H1 (cell line): ENCODE measurements at regions not wholly inside any gene's neighbourhood (a gene's known extent, or its start where the extent isn't known, plus 50 kb on each side); places are given as distances from the start of the nearest gene placed in this dataset.

Experiments used
- CTCF ChIA-PET: fragments of 300-600 bp; sonication (Branson Sonifier 250); formaldehyde crosslinking; loops from one replicate; lab custom pipeline; 2021; ENCODE audit not compliant: partially characterized antibody; lab: Charles Lee
- POLR2A ChIA-PET: fragments of 300-600 bp; sonication (Branson Sonifier 250); formaldehyde crosslinking; loops from one replicate; lab custom pipeline; 2021; ENCODE audit warnings: inconsistent platforms; ENCODE audit not compliant: partially characterized antibody; lab: Charles Lee
- DNase-seq, 2 experiments: peaks; one replicate each; pipeline versions ENCODE4 v3.0.0 to v3.0.0-alpha.2; 2010 to 2022; ENCODE audit warnings: low spot score in 2 of 2, low read depth in 1 of 2, mixed read lengths in 1 of 2
- FAIRE-seq: peaks from 2 replicates; lab custom pipeline; 2011; peaks lifted over from hg19 to GRCh38; lab: Jason Lieb, UNC
- H2AFZ ChIP-seq: 2 replicates; pipeline ENCODE4 v1.8.1; 2012; ENCODE audit warnings: low read length, inconsistent platforms
- H2AK5ac ChIP-seq: 2 replicates; pipeline ENCODE4 v1.6.1; 2013; ENCODE audit warnings: low read depth, low read length
- H2BK120ac ChIP-seq: replicated peaks from 2 replicates; pipeline ENCODE3; 2013; ENCODE audit warnings: low read depth, low read length, inconsistent platforms
- H2BK12ac ChIP-seq: 2 replicates; pipeline ENCODE4 v1.6.1; 2013; ENCODE audit warnings: low read depth, low read length
- H2BK15ac ChIP-seq: 2 replicates; pipeline ENCODE4 v1.6.1; 2013; ENCODE audit warnings: low read length
- H2BK20ac ChIP-seq: 2 replicates; pipeline ENCODE4 v1.6.1; 2013; ENCODE audit warnings: low read length
- H2BK5ac ChIP-seq: 2 replicates; pipeline ENCODE4 v1.6.1; 2013; ENCODE audit warnings: low read depth, low read length
- H3K14ac ChIP-seq: 2 replicates; pipeline ENCODE4 v1.6.1; 2013; ENCODE audit warnings: inconsistent platforms; ENCODE audit not compliant: insufficient read length
- H3K18ac ChIP-seq: 2 replicates; pipeline ENCODE4 v1.6.1; 2013; ENCODE audit warnings: low read length; ENCODE audit errors: extremely low read depth
- H3K23ac ChIP-seq: 2 replicates; pipeline ENCODE4 v1.6.1; 2013; ENCODE audit warnings: inconsistent platforms; ENCODE audit not compliant: insufficient read length
- H3K23me2 ChIP-seq: 2 replicates; pipeline ENCODE4 v1.6.1; 2013; ENCODE audit warnings: low read depth, low read length
- H3K27ac ChIP-seq: 2 replicates; pipeline ENCODE4 v1.6.1; 2011; ENCODE audit warnings: low read depth, low read length, inconsistent platforms
- H3K27me3 ChIP-seq, 4 experiments: replicated peaks in 1 of 4; 1 replicate in 1 of 4; 2 replicates in 3 of 4; pipeline versions ENCODE4 v1.6.1 to v1.8.1; 2011 to 2013; ENCODE audit warnings: low read length in 3 of 4, mild to moderate bottlenecking in 3 of 4, inconsistent platforms in 2 of 4, mixed read lengths in 2 of 4, moderate library complexity in 1 of 4; ENCODE audit not compliant: control insufficient read depth in 3 of 4, insufficient read depth in 3 of 4; ENCODE audit errors: extremely low read depth in 1 of 4
- H3K36me3 ChIP-seq, 4 experiments: 2 replicates each; pipeline versions ENCODE4 v1.6.1 to v1.8.1; 2011 to 2013; ENCODE audit warnings: mild to moderate bottlenecking in 4 of 4, low read length in 3 of 4, moderate library complexity in 2 of 4, control low read depth in 1 of 4, inconsistent platforms in 1 of 4; ENCODE audit not compliant: insufficient read depth in 4 of 4, control insufficient read depth in 2 of 4
- H3K4ac ChIP-seq: replicated peaks from 2 replicates; pipeline ENCODE3; 2013; ENCODE audit warnings: low read length, low read depth, mixed read lengths, inconsistent platforms; ENCODE audit not compliant: insufficient read length
- H3K4me1 ChIP-seq, 4 experiments: replicated peaks in 1 of 4; 1 replicate in 1 of 4; 2 replicates in 3 of 4; pipeline versions ENCODE4 v1.6.1 to v1.8.1; 2011 to 2013; ENCODE audit warnings: low read length in 3 of 4, inconsistent platforms in 2 of 4, mixed read lengths in 1 of 4; ENCODE audit not compliant: insufficient read depth in 4 of 4, control insufficient read depth in 3 of 4
- H3K4me2 ChIP-seq, 2 experiments: 2 replicates each; pipeline versions ENCODE4 v1.6.1 to v1.8.1; 2011 to 2013; ENCODE audit warnings: low read depth in 2 of 2, low read length in 2 of 2, control low read depth in 1 of 2, inconsistent platforms in 1 of 2, mild to moderate bottlenecking in 1 of 2; ENCODE audit not compliant: insufficient read depth in 1 of 2
- H3K4me3 ChIP-seq, 4 experiments: fragments of 200-600, 300-600 bp in 1 of 4; sonication (generic), shearing (Covaris generic), sonication (Bioruptor Twin) in 1 of 4; 2 replicates each; pipeline versions ENCODE4 v1.5.1 to v1.8.1; 2011 to 2016; ENCODE audit warnings: low read length in 4 of 4, low read depth in 3 of 4, control low read depth in 2 of 4, inconsistent platforms in 2 of 4, mild to moderate bottlenecking in 2 of 4, mixed read lengths in 1 of 4, moderate library complexity in 1 of 4; ENCODE audit not compliant: insufficient read depth in 2 of 4; ENCODE audit errors: extremely low read depth in 1 of 4
- H3K56ac ChIP-seq: replicated peaks from 2 replicates; pipeline ENCODE3; 2013; ENCODE audit warnings: low read depth, mild to moderate bottlenecking, mixed read lengths, low read length, inconsistent platforms; ENCODE audit not compliant: insufficient read length
- H3K79me1 ChIP-seq: 2 replicates; pipeline ENCODE4 v1.6.1; 2013; ENCODE audit warnings: low read depth, low read length, control low read depth
- H3K79me2 ChIP-seq, 2 experiments: 2 replicates each; pipeline versions ENCODE4 v1.6.1 to v1.8.1; 2012 to 2013; ENCODE audit warnings: low read length in 2 of 2, mild to moderate bottlenecking in 2 of 2, inconsistent platforms in 1 of 2; ENCODE audit not compliant: insufficient read depth in 2 of 2, control insufficient read depth in 1 of 2
- H3K9ac ChIP-seq, 4 experiments: replicated peaks in 1 of 4; 1 replicate in 1 of 4; 2 replicates in 3 of 4; pipeline versions ENCODE4 v1.6.1 to v1.8.1; 2011 to 2013; ENCODE audit warnings: low read depth in 3 of 4, low read length in 3 of 4, control low read depth in 2 of 4, mild to moderate bottlenecking in 2 of 4, moderate library complexity in 2 of 4, inconsistent platforms in 1 of 4; ENCODE audit errors: extremely low read depth in 1 of 4
- H3K9me3 ChIP-seq, 2 experiments: 2 replicates each; pipeline versions ENCODE4 v1.6.1 to v1.8.1; 2012 to 2013; ENCODE audit warnings: mild to moderate bottlenecking in 2 of 2, moderate library complexity in 2 of 2, control low read depth in 1 of 2, inconsistent platforms in 1 of 2, low read depth in 1 of 2, low read length in 1 of 2, mixed read lengths in 1 of 2; ENCODE audit not compliant: insufficient read depth in 2 of 2
- H4K20me1 ChIP-seq, 2 experiments: replicated peaks in 1 of 2; 2 replicates each; pipeline versions ENCODE3 to v1.8.1; 2011 to 2013; ENCODE audit warnings: inconsistent platforms in 2 of 2, low read length in 2 of 2, mild to moderate bottlenecking in 1 of 2; ENCODE audit not compliant: insufficient read depth in 2 of 2, control insufficient read depth in 1 of 2
- H4K5ac ChIP-seq: 2 replicates; pipeline ENCODE4 v1.6.1; 2013; ENCODE audit warnings: low read length, low read depth, mixed read lengths, inconsistent platforms; ENCODE audit not compliant: insufficient read length
- H4K8ac ChIP-seq: 2 replicates; pipeline ENCODE4 v1.8.0; 2013; ENCODE audit warnings: mild to moderate bottlenecking, moderate library complexity, low read length, inconsistent platforms; ENCODE audit not compliant: insufficient read depth; ENCODE audit errors: extremely low read depth
- H4K91ac ChIP-seq: replicated peaks from 2 replicates; pipeline ENCODE3; 2013; ENCODE audit warnings: low read length, mixed read lengths, inconsistent platforms; ENCODE audit not compliant: insufficient read length
- BCL11A ChIP-seq, 2 experiments: IDR thresholded peaks; one replicate each; pipeline ENCODE4 v1.6.1; 2011; ENCODE audit warnings: low read depth in 2 of 2, low read length in 2 of 2, mild to moderate bottlenecking in 2 of 2
- E2F6 ChIP-seq: IDR thresholded peaks from 2 replicates; pipeline ENCODE4 v1.6.1; 2012; ENCODE audit warnings: inconsistent platforms
- GTF2F1 ChIP-seq: IDR thresholded peaks from 2 replicates; pipeline ENCODE4 v1.6.1; 2012; ENCODE audit warnings: low read depth, low read length, improper control_type of control experiment, borderline replicate concordance
- SP2 ChIP-seq: IDR thresholded peaks from 2 replicates; pipeline ENCODE4 v1.6.1; 2012; ENCODE audit warnings: mild to moderate bottlenecking, low read length, inconsistent platforms
- TBP ChIP-seq: IDR thresholded peaks from 2 replicates; pipeline ENCODE4 v1.6.1; 2011; ENCODE audit warnings: low read depth, low read length, improper control_type of control experiment
- TCF12 ChIP-seq: IDR thresholded peaks from 2 replicates; pipeline ENCODE4 v1.6.1; 2011; ENCODE audit warnings: low read depth, mild to moderate bottlenecking, low read length
- WGBS, 2 experiments: shearing (Covaris generic) in 1 of 2; methylation state at CpG; one replicate each; pipeline versions ENCODE4 v1.1.6 to v1.1.7; 2013 to 2015; ENCODE audit warnings: low lambda C conversion rate in 2 of 2, mixed read lengths in 2 of 2, inconsistent platforms in 1 of 2, low coverage in 1 of 2, missing lambda C conversion rate in 1 of 2; ENCODE audit not compliant: insufficient replicate concordance in 2 of 2, insufficient coverage in 1 of 2, insufficient read length in 1 of 2; ENCODE audit errors: extremely low coverage in 1 of 2, missing lambda C conversion rate in 1 of 2; 5-methylcytosine and 5-hydroxymethylcytosine counted together

DNA sequence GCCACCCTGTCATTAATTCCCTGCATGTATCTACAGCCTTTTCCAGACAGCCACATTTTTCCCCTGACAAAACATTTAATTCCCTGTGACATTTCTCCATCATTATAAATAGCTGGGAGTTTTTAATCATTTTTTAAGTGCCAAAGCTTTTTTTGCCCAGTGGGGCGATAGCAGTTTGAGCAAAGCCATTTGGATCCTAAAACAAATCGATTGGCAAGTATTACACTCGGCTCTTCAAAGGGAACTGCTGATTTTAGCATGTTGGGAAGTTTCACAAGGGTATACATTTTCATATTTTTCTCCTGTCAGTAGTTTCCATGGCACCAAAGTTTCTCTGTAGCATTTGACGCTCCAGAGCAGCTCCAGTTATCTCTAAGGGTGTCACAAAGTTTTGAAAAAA is 210.8 kb downstream of the HIPK3 start:
- no peak overlapping the region for H3K4me3 ChIP-seq
- no peak overlapping the region for H3K4me2 ChIP-seq
- TF ChIP-seq SP2: no peak
- TF ChIP-seq GTF2F1: no peak
- no peak for TF ChIP-seq E2F6
- no peak for TF ChIP-seq TCF12
- TF ChIP-seq TBP: no peak
- TF ChIP-seq BCL11A (IDR thresholded peaks at IDR 0.05; ENCODE audit: low read depth in 2 of 2, low read length in 2 of 2): no peak
- no peak overlapping the region for H2BK120ac ChIP-seq
- no peak overlapping the region for H3K9ac ChIP-seq
- no peaks in the 10 kb centered on the region for H3K27me3 ChIP-seq
- no peaks in the 10 kb centered on the region for H3K23me2 ChIP-seq
- H3K18ac ChIP-seq: no peak overlapping the region
- no peak overlapping the region for H3K27ac ChIP-seq
- 0 out of 4 replicates have a peak, but pooled peaks cover 0 to 3% of the 10 kb centered on the region in 2 experiments for H3K9me3 ChIP-seq
- no peak overlapping the region for H3K4ac ChIP-seq
- no peak overlapping the region for H4K8ac ChIP-seq
- no peaks in the 10 kb centered on the region for H3K36me3 ChIP-seq
- 90% methylated on average over 4 of the region's 4 CpGs; no CpG with 5 or more reads in 1 of the 2 experiments for WGBS, 2 experiments
- no peak overlapping the region for H2BK5ac ChIP-seq
- no peak overlapping the region for H3K56ac ChIP-seq
- H2BK12ac ChIP-seq: no peak overlapping the region
- H4K91ac ChIP-seq: no peak overlapping the region
- H4K20me1 ChIP-seq: no peaks in the 10 kb centered on the region
- no peaks in the 10 kb centered on the region for H3K79me1 ChIP-seq
- H3K23ac ChIP-seq: no peak overlapping the region
- H3K14ac ChIP-seq: no peak overlapping the region
- no peak overlapping the region for H2BK15ac ChIP-seq
- ChIA-PET CTCF (interaction anchor here (1.9 kb wide), 1 partner anchor 10 kb away, joined by 4 read pairs; no protein-coding TSS in a partner anchor), POLR2A (no interaction called here)
- H2BK20ac ChIP-seq: no peak overlapping the region
- FAIRE-seq (no peak), DNase-seq (no peak)
- no peak overlapping the region for H2AK5ac ChIP-seq
- H4K5ac ChIP-seq: no peak overlapping the region
- no peak overlapping the region for H2AFZ ChIP-seq
- no peaks in the 10 kb centered on the region for H3K4me1 ChIP-seq
- no peaks in the 10 kb centered on the region for H3K79me2 ChIP-seq
